ENCODE measurements at regions not wholly inside any gene's neighbourhood (a gene's known extent, or its start where the extent isn't known, plus 50 kb on each side); places are given as distances from the start of the nearest gene placed in this dataset.

GRCh38 chr2:223688094-223688835 is 86.1 kb upstream of the SCG2 start:
- TF ChIP-seq CTCF (IDR thresholded peaks at IDR 0.05; ENCODE audit: insufficient read depth, missing control alignments) = no peak
- DNase-seq (ENCODE audit: insufficient read length, low spot score) = no peak
- no peak for FAIRE-seq

- FAIRE-seq = no peak
- TF ChIP-seq CTCF (IDR thresholded peaks at IDR 0.05; ENCODE audit: insufficient read depth, missing control alignments) = no peak
- DNase-seq (ENCODE audit: insufficient read length, low spot score) = no peak
Measured at GRCh38 chr2:223681125-223681524, 79.0 kb upstream of the SCG2 start.

GRCh38 chr2:223674998-223675609 is 72.9 kb upstream of the SCG2 start:
- no peak for FAIRE-seq

GRCh38 chr2:223669453-223670225 is 67.5 kb upstream of the SCG2 start:
- FAIRE-seq (no peak), DNase-seq (ENCODE audit: insufficient read length, low spot score) (no peak)
- no peak for TF ChIP-seq CTCF (IDR thresholded peaks at IDR 0.05; ENCODE audit: insufficient read depth, missing control alignments)

More at GRCh38 chr2:223674998-223675609, 72.9 kb upstream of the SCG2 start:
- peak; percentile 48 for TF ChIP-seq CTCF (IDR thresholded peaks at IDR 0.05; ENCODE audit: insufficient read depth, missing control alignments)
- no peak for DNase-seq (ENCODE audit: insufficient read length, low spot score)

- TF ChIP-seq CTCF (IDR thresholded peaks at IDR 0.05; ENCODE audit: insufficient read depth, missing control alignments) = no peak
- DNase-seq (ENCODE audit: insufficient read length, low spot score) (no peak), FAIRE-seq (no peak)
Measured at GRCh38 chr2:223668302-223668998, 66.3 kb upstream of the SCG2 start.

GRCh38 chr2:223654384-223654915 is 52.3 kb upstream of the SCG2 start:
- TF ChIP-seq CTCF (IDR thresholded peaks at IDR 0.05; ENCODE audit: insufficient read depth, missing control alignments) = no peak
- DNase-seq (ENCODE audit: insufficient read length, low spot score) = no peak
- FAIRE-seq = no peak
